ENCODE measurements at regions not wholly inside any gene's neighbourhood (a gene's known extent, or its start where the extent isn't known, plus 50 kb on each side); places are given as distances from the start of the nearest gene placed in this dataset.

GRCh38 chr3:165644331-165644730 lies 192.9 kb downstream of the BCHE start:
- TF ChIP-seq ZFX (IDR thresholded peaks at IDR 0.05) (no peak), FOSL1 (IDR thresholded peaks at IDR 0.05; ENCODE audit: low read depth) (no peak)
